ENCODE measurements at regions not wholly inside any gene's neighbourhood (a gene's known extent, or its start where the extent isn't known, plus 50 kb on each side); places are given as distances from the start of the nearest gene placed in this dataset.

DNA sequence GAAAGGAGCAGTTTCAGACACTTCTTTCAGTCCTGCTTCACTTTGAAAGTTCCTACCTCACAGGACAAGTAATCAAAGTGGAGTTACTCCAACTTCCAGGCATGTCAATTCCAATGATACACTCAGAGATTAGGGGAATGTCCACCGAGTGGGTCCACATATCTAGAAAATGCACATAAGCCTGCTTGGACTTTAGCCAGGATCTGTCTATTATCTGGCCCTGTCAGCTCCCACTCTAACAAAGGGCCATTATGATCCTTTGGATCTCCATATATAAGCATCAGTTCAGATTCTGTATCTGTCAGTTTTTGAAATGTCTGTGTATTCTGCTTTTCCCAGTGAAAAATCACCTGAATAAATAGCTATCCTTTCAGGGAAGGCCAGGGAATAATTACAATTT, 112.9 kb upstream of the ATXN7L3B start:
- TF ChIP-seq, protein P1, sequence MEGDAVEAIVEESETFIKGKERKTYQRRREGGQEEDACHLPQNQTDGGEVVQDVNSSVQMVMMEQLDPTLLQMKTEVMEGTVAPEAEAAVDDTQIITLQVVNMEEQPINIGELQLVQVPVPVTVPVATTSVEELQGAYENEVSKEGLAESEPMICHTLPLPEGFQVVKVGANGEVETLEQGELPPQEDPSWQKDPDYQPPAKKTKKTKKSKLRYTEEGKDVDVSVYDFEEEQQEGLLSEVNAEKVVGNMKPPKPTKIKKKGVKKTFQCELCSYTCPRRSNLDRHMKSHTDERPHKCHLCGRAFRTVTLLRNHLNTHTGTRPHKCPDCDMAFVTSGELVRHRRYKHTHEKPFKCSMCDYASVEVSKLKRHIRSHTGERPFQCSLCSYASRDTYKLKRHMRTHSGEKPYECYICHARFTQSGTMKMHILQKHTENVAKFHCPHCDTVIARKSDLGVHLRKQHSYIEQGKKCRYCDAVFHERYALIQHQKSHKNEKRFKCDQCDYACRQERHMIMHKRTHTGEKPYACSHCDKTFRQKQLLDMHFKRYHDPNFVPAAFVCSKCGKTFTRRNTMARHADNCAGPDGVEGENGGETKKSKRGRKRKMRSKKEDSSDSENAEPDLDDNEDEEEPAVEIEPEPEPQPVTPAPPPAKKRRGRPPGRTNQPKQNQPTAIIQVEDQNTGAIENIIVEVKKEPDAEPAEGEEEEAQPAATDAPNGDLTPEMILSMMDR (IDR thresholded peaks at IDR 0.05; ENCODE audit: low read depth, low read length), result no peak
- TF ChIP-seq POLR2A (IDR thresholded peaks at IDR 0.05; ENCODE audit: extremely low read depth, insufficient read length), result no peak
- TF ChIP-seq, protein P2, sequence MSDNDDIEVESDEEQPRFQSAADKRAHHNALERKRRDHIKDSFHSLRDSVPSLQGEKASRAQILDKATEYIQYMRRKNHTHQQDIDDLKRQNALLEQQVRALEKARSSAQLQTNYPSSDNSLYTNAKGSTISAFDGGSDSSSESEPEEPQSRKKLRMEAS (IDR thresholded peaks at IDR 0.05; ENCODE audit: low read depth, low read length), result no peak
